Sigmoid colon (tissue), 6 donors: ENCODE measurements at regions not wholly inside any gene's neighbourhood (a gene's known extent, or its start where the extent isn't known, plus 50 kb on each side); places are given as distances from the start of the nearest gene placed in this dataset.

ENCODE experiments used
- DNase-seq: peaks from one replicate; pipeline ENCODE4 v3.0.0-alpha.2; 2019
- H3K27ac ChIP-seq, 4 donors: fragments of 200-600 bp; sonication (generic); one replicate each; pipeline ENCODE4 v1.5.1; 2016 to 2019; ENCODE audit warnings: mild to moderate bottlenecking in 1 of 4
- H3K27me3 ChIP-seq, 3 donors: fragments of 200-600 bp; sonication (generic); one replicate each; pipeline ENCODE4 v1.5.1; 2019; ENCODE audit warnings: mild to moderate bottlenecking in 1 of 3
- H3K36me3 ChIP-seq, 4 donors: fragments of 200-600 bp; sonication (generic); one replicate each; pipeline ENCODE4 v1.5.1; 2016 to 2019
- H3K4me1 ChIP-seq, 4 donors: fragments of 200-600 bp; sonication (generic); one replicate each; pipeline ENCODE4 v1.5.1; 2017 to 2019
- H3K4me3 ChIP-seq, 4 donors: fragments of 200-600 bp; sonication (generic); one replicate each; pipeline ENCODE4 v1.5.1; 2017 to 2019; ENCODE audit warnings: mild to moderate bottlenecking in 2 of 4, moderate library complexity in 1 of 4
- H3K9me3 ChIP-seq, 4 donors: fragments of 200-600 bp in 3 of 4; sonication (generic) in 3 of 4; one replicate each; pipeline versions ENCODE4 v1.5.1 to v1.6.1; 2013 to 2019
- EP300 ChIP-seq, 4 donors: sonication (generic); formaldehyde crosslinking; IDR thresholded peaks; one replicate each; pipeline ENCODE4 v1.6.1; 2017; ENCODE audit warnings: antibody characterized with exemption in 4 of 4
- POLR2A ChIP-seq, 2 donors: fragments of 450-650 bp; IDR thresholded peaks; one replicate each; pipeline ENCODE4 v1.6.1; 2016; ENCODE audit warnings: antibody characterized with exemption in 2 of 2, mild to moderate bottlenecking in 2 of 2, moderate library complexity in 2 of 2
- POLR2AphosphoS5 ChIP-seq, 4 donors: sonication (generic); formaldehyde crosslinking; IDR thresholded peaks; one replicate each; pipeline ENCODE4 v1.6.1; 2017; ENCODE audit warnings: antibody characterized with exemption in 4 of 4
- WGBS, 2 donors: extraction: QIAGEN DNeasy Blood & Tissue Kit; methylation state at CpG; one replicate each; pipeline ENCODE4 v1.1.7; 2013; 5-methylcytosine and 5-hydroxymethylcytosine counted together
- intact Hi-C: fragments of 100-400 bp; cut with DNase I; formaldehyde crosslinking; loops from one replicate; pipeline ENCODE4 v1.15.1; 2023
- TF ChIP-seq, protein P1 (sequence below), 4 experiments: fragments of 450-650 bp in 3 of 4; fragments of 200-600 bp in 1 of 4; IDR thresholded peaks; one replicate each; pipeline ENCODE4 v1.5.1; 2016 to 2019; ENCODE audit warnings: antibody characterized with exemption in 4 of 4, mild to moderate bottlenecking in 3 of 4, moderate library complexity in 2 of 4
- donor health status: healthy with polysubstance abuse.
- donor health status: healthy.

DNA sequence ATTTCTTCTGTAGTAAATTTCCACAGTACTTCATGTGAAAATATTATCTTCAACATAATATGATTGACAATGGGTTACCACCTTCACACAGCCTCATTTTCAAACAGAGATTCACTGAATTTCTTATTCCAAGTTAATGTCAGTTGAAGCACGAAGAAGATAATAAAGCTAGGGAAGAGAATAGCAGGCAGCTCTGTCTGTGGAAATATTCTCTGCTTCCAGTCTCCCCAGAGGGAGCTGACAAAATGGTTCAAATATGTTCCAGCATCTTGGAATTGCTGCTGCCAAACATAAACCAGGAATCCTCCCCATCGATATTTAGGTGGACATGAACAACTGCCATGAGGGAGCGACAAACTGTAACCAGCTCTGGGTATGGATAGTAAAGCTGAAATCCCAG lies 224.8 kb downstream of the GJA1 start:
- Histone ChIP-seq H3K4me1 (no peaks in the 10 kb centered on the region), H3K27ac (no peak overlapping the region), H3K9me3 (no peaks in the 10 kb centered on the region), H3K27me3 (no peaks in the 10 kb centered on the region), H3K4me3 (no peak overlapping the region), H3K36me3 (no peaks in the 10 kb centered on the region)
- TF ChIP-seq POLR2A (IDR thresholded peaks at IDR 0.05) (no peak), POLR2AphosphoS5 (IDR thresholded peaks at IDR 0.05) (no peak), EP300 (IDR thresholded peaks at IDR 0.05) (no peak)
- TF ChIP-seq, protein P1, sequence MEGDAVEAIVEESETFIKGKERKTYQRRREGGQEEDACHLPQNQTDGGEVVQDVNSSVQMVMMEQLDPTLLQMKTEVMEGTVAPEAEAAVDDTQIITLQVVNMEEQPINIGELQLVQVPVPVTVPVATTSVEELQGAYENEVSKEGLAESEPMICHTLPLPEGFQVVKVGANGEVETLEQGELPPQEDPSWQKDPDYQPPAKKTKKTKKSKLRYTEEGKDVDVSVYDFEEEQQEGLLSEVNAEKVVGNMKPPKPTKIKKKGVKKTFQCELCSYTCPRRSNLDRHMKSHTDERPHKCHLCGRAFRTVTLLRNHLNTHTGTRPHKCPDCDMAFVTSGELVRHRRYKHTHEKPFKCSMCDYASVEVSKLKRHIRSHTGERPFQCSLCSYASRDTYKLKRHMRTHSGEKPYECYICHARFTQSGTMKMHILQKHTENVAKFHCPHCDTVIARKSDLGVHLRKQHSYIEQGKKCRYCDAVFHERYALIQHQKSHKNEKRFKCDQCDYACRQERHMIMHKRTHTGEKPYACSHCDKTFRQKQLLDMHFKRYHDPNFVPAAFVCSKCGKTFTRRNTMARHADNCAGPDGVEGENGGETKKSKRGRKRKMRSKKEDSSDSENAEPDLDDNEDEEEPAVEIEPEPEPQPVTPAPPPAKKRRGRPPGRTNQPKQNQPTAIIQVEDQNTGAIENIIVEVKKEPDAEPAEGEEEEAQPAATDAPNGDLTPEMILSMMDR (IDR thresholded peaks at IDR 0.05) = no peak
- intact Hi-C loops = no loop called here
- no peak for DNase-seq
- WGBS, 2 donors = 81 to 90% methylated on average over 3 of the region's 3 CpGs

DNA sequence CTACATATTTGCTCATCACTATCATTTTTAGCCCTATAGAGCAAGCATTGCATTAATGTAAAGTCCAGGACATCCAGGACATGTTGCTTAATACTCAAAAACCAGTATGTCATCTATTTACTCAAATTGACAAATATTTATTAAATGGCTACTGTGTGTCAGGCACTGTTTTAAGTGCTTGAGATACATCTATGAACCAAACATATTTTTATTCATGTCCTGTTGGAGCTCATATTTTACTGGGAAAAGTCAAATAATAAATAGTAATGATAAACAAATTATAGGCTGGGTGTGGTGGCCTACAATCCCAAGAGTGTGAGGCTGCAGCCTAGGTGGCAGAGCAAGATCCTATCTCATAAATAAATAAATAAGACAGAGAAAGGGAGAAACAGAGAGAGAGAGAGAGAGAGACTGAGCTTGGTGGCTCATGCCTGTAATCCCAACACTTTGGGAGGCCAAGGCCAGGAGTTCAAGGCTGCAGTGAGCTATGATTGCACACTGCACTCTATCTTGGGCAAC lies 227.9 kb downstream of the GJA1 start:
- no peak for DNase-seq
- Histone ChIP-seq H3K27ac (no peak overlapping the region), H3K4me1 (peaks cover 0 to 4% (median 0%) of the 10 kb centered on the region in 4 donors), H3K4me3 (no peak overlapping the region), H3K36me3 (no peaks in the 10 kb centered on the region), H3K9me3 (no peaks in the 10 kb centered on the region), H3K27me3 (no peaks in the 10 kb centered on the region)
- no peak for TF ChIP-seq POLR2A (IDR thresholded peaks at IDR 0.05)
- TF ChIP-seq EP300 (IDR thresholded peaks at IDR 0.05) = no peak
- TF ChIP-seq, protein P1 (IDR thresholded peaks at IDR 0.05) = no peak
- no peak for TF ChIP-seq POLR2AphosphoS5 (IDR thresholded peaks at IDR 0.05)
- intact Hi-C loops = no loop called here

DNA sequence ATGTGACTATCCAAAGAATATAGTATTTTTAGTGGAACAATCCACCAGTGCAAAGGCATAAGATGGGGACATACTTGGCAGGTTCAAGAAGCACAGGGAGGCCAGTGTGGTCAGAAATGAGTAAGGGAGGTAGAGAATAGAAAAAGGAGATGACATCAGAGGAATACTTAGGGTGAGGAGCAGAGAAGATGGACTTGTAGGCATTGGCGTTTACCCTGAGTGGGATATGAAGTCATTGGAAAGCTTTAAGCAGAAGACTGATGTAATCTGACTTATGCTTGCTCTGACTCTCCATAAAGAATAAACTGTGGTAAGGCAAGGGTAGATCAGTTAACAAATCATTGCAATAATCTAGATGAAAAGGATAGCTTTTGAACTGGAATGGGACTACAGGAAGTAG lies 228.7 kb downstream of the GJA1 start:
- H3K9me3 ChIP-seq = no peaks in the 10 kb centered on the region
- TF ChIP-seq, protein P1 (IDR thresholded peaks at IDR 0.05) = no peak
- no peak for TF ChIP-seq EP300 (IDR thresholded peaks at IDR 0.05)
- TF ChIP-seq POLR2A (IDR thresholded peaks at IDR 0.05) = no peak
- TF ChIP-seq POLR2AphosphoS5 (IDR thresholded peaks at IDR 0.05) = no peak
- no peak for DNase-seq
- no peak overlapping the region for H3K27ac ChIP-seq
- 87 to 89% methylated on average over 1 of the region's 1 CpG for WGBS, 2 donors
- H3K36me3 ChIP-seq = no peaks in the 10 kb centered on the region
- intact Hi-C loops = no loop called here
- no peak overlapping the region for H3K4me3 ChIP-seq
- H3K27me3 ChIP-seq = no peaks in the 10 kb centered on the region
- H3K4me1 ChIP-seq = peaks cover 0 to 4% (median 0%) of the 10 kb centered on the region in 4 donors

DNA sequence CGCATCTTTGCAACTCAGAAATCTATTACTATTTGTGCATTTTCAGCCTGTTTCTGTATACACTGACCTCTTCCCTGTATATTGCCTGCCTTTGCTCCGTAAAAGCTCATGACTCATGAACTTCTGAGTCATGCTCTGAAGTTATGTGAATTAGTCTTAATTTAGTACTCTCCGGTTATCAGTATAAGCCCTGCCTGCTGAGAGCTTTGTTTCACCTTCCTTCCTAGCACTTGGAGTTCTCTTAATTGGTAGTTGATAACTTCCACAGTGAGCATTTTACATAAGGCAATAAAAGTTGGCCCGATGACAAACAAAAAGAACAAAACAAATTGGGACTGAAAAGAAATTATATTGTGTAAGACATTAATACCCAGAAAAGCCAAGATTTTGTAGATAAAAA lies 231.4 kb downstream of the GJA1 start:
- no peak for TF ChIP-seq EP300 (IDR thresholded peaks at IDR 0.05)
- TF ChIP-seq, protein P1 (IDR thresholded peaks at IDR 0.05) = no peak
- no peak for TF ChIP-seq POLR2A (IDR thresholded peaks at IDR 0.05)
- TF ChIP-seq POLR2AphosphoS5 (IDR thresholded peaks at IDR 0.05) = peak in 1 of 4 donors; percentile 43
- Histone ChIP-seq H3K27ac (no peak overlapping the region), H3K4me1 (peaks cover 0 to 4% (median 0%) of the 10 kb centered on the region in 4 donors), H3K27me3 (no peaks in the 10 kb centered on the region), H3K9me3 (no peaks in the 10 kb centered on the region), H3K4me3 (no peak overlapping the region), H3K36me3 (no peaks in the 10 kb centered on the region)
- intact Hi-C loops = no loop called here
- 53 to 55% methylated on average over 4 of the region's 4 CpGs for WGBS, 2 donors
- no peak for DNase-seq

DNA sequence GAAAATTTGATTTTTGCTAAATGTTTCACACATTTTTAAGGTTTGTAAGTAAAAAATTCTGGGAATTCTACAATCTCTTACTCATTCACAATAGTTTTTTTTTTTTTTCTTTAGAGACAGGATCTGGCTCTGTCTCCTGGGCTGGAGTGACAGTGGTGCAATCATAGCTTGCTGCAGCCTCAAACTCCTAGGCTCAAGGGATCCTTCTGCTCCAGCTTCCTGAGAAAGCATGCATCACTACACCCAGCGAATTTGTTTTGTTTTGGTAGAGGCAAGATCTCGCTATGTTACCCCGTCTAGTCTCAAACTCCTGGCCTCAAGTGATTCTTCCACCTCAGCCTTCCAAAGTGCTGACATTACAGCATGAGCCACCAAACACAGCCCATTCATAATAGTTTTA lies 232.8 kb downstream of the GJA1 start:
- intact Hi-C loops = no loop called here
- TF ChIP-seq POLR2AphosphoS5 (IDR thresholded peaks at IDR 0.05) (no peak), EP300 (IDR thresholded peaks at IDR 0.05) (no peak), POLR2A (IDR thresholded peaks at IDR 0.05) (no peak)
- TF ChIP-seq, protein P1 (IDR thresholded peaks at IDR 0.05) = no peak
- Histone ChIP-seq H3K27ac (no peak overlapping the region), H3K4me1 (peaks cover 0 to 4% (median 0%) of the 10 kb centered on the region in 4 donors), H3K4me3 (no peak overlapping the region), H3K27me3 (no peaks in the 10 kb centered on the region), H3K9me3 (no peaks in the 10 kb centered on the region), H3K36me3 (no peaks in the 10 kb centered on the region)
- DNase-seq = no peak
- 85 to 88% methylated on average over 3 of the region's 3 CpGs for WGBS, 2 donors
